ENCODE measurements at regions not wholly inside any gene's neighbourhood (a gene's known extent, or its start where the extent isn't known, plus 50 kb on each side); places are given as distances from the start of the nearest gene placed in this dataset.

DNA sequence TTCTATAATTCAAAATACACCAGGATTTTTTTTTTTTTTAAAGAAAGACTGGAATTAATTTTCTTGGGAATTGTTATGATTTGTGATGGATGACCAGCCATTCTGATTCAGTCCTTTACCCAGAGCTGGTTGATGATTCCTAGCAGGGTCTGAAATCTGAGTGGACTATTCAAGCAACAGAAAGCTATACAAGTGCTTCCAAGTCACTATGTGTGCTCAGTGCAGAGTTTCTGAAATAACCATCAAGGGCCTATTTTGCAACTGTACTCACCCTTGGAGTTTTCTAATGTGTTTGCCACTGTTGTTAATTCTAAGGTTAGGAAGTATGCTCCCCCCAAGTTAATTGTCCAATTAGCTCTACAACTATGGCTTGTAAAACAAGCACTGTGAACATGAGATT lies 137.7 kb upstream of the RAPGEF2 start:
- TF ChIP-seq CTCF (IDR thresholded peaks at IDR 0.05) (no peak), POLR2A (IDR thresholded peaks at IDR 0.05) (no peak)

Data from prostate gland (tissue), 2 donors.